IPS-18a (cell line): ENCODE measurements at regions not wholly inside any gene's neighbourhood (a gene's known extent, or its start where the extent isn't known, plus 50 kb on each side); places are given as distances from the start of the nearest gene placed in this dataset.
"Not testable (repeated sequence)": the region's sequence is repeated elsewhere in the genome, so short reads cannot be mapped to it uniquely, and the experiment has no call there.

Source experiments
- H3K27ac ChIP-seq: one replicate; pipeline ENCODE4 v1.5.1; 2013; ENCODE audit warnings: low read length
- H3K27me3 ChIP-seq: one replicate; pipeline ENCODE4 v1.6.1; 2013; ENCODE audit warnings: mild to moderate bottlenecking, low read length; ENCODE audit not compliant: control insufficient read depth, insufficient read depth
- H3K36me3 ChIP-seq: one replicate; pipeline ENCODE4 v1.6.1; 2013; ENCODE audit warnings: low read depth, low read length; ENCODE audit not compliant: control insufficient read depth
- H3K4me1 ChIP-seq: one replicate; pipeline ENCODE4 v1.6.1; 2013; ENCODE audit warnings: low read depth, low read length; ENCODE audit not compliant: control insufficient read depth
- H3K4me3 ChIP-seq: one replicate; pipeline ENCODE4 v1.5.1; 2013; ENCODE audit warnings: low read length
- H3K9ac ChIP-seq: one replicate; pipeline ENCODE4 v1.6.1; 2013; ENCODE audit warnings: mild to moderate bottlenecking, low read length, moderate library complexity
- H3K9me3 ChIP-seq: one replicate; pipeline ENCODE4 v1.6.1; 2013; ENCODE audit warnings: low read depth, low read length; ENCODE audit not compliant: control insufficient read depth

GRCh38 chr11:87719326-87720073, 455.7 kb downstream of the RAB38 start:
- Histone ChIP-seq H3K27me3 (no peaks in the 10 kb centered on the region), H3K27ac (no peak overlapping the region), H3K9me3 (no peaks in the 10 kb centered on the region), H3K4me1 (no peaks in the 10 kb centered on the region), H3K4me3 (no peak overlapping the region), H3K36me3 (no peaks in the 10 kb centered on the region), H3K9ac (no peak overlapping the region)

GRCh38 chr11:87712802-87713202, 462.4 kb downstream of the RAB38 start:
- Histone ChIP-seq H3K27me3 (no peaks in the 10 kb centered on the region), H3K4me1 (peaks cover 9% of the 10 kb centered on the region), H3K4me3 (no peak overlapping the region), H3K27ac (no peak overlapping the region), H3K9ac (no peak overlapping the region), H3K9me3 (no peaks in the 10 kb centered on the region), H3K36me3 (no peaks in the 10 kb centered on the region)

- Histone ChIP-seq H3K36me3 (no peaks in the 10 kb centered on the region), H3K9me3 (no peaks in the 10 kb centered on the region), H3K27ac (no peak overlapping the region), H3K27me3 (no peaks in the 10 kb centered on the region), H3K9ac (no peak overlapping the region), H3K4me3 (no peak overlapping the region), H3K4me1 (peaks cover 9% of the 10 kb centered on the region)
These were observed 462.9 kb downstream of the RAB38 start for GRCh38 chr11:87712391-87712790.

GRCh38 chr11:87703589-87703988, 471.7 kb downstream of the RAB38 start:
- not testable (repeated sequence) for H3K27me3 ChIP-seq, H3K4me1 ChIP-seq, H3K4me3 ChIP-seq, H3K27ac ChIP-seq, H3K9me3 ChIP-seq, H3K36me3 ChIP-seq, H3K9ac ChIP-seq

- no peak overlapping the region for H3K27ac ChIP-seq
- H3K9me3 ChIP-seq, result no peaks in the 10 kb centered on the region
- H3K4me1 ChIP-seq, result no peaks in the 10 kb centered on the region
- no peak overlapping the region for H3K4me3 ChIP-seq
- H3K36me3 ChIP-seq, result no peaks in the 10 kb centered on the region
- H3K27me3 ChIP-seq, result no peaks in the 10 kb centered on the region
- H3K9ac ChIP-seq, result no peak overlapping the region
These were observed 499.2 kb downstream of the RAB38 start for GRCh38 chr11:87675993-87676392.

- Histone ChIP-seq H3K36me3 (no peaks in the 10 kb centered on the region), H3K27me3 (no peaks in the 10 kb centered on the region), H3K27ac (no peak overlapping the region), H3K4me1 (no peaks in the 10 kb centered on the region), H3K4me3 (no peak overlapping the region), H3K9ac (no peak overlapping the region), H3K9me3 (no peaks in the 10 kb centered on the region)
These were observed 508.5 kb downstream of the RAB38 start for GRCh38 chr11:87666730-87667129.

GRCh38 chr11:87662287-87662686, 513.0 kb downstream of the RAB38 start:
- Histone ChIP-seq H3K27ac (no peak overlapping the region), H3K36me3 (no peaks in the 10 kb centered on the region), H3K4me3 (no peak overlapping the region), H3K9ac (no peak overlapping the region), H3K9me3 (no peaks in the 10 kb centered on the region), H3K4me1 (no peaks in the 10 kb centered on the region), H3K27me3 (no peaks in the 10 kb centered on the region)

- no peak overlapping the region for H3K9ac ChIP-seq
- no peaks in the 10 kb centered on the region for H3K27me3 ChIP-seq
- no peaks in the 10 kb centered on the region for H3K36me3 ChIP-seq
- no peaks in the 10 kb centered on the region for H3K4me1 ChIP-seq
- no peak overlapping the region for H3K27ac ChIP-seq
- H3K9me3 ChIP-seq, result no peaks in the 10 kb centered on the region
- no peak overlapping the region for H3K4me3 ChIP-seq
These were observed 514.1 kb downstream of the RAB38 start for GRCh38 chr11:87660926-87661660.

GRCh38 chr11:87659807-87660206, 515.4 kb downstream of the RAB38 start:
- Histone ChIP-seq H3K36me3 (no peaks in the 10 kb centered on the region), H3K9me3 (no peaks in the 10 kb centered on the region), H3K4me3 (no peak overlapping the region), H3K27me3 (no peaks in the 10 kb centered on the region), H3K9ac (no peak overlapping the region), H3K4me1 (no peaks in the 10 kb centered on the region), H3K27ac (no peak overlapping the region)

GRCh38 chr11:87645626-87646025, 529.6 kb downstream of the RAB38 start:
- Histone ChIP-seq H3K36me3 (no peaks in the 10 kb centered on the region), H3K9ac (no peak overlapping the region)

GRCh38 chr11:87639753-87640364, 535.4 kb downstream of the RAB38 start:
- H3K9me3 ChIP-seq, result no peaks in the 10 kb centered on the region
- no peaks in the 10 kb centered on the region for H3K36me3 ChIP-seq
- H3K4me3 ChIP-seq, result no peak overlapping the region
- H3K27ac ChIP-seq, result no peak overlapping the region
- H3K9ac ChIP-seq, result no peak overlapping the region
- no peaks in the 10 kb centered on the region for H3K27me3 ChIP-seq
- H3K4me1 ChIP-seq, result no peaks in the 10 kb centered on the region

More at GRCh38 chr11:87645626-87646025, 529.6 kb downstream of the RAB38 start:
- Histone ChIP-seq H3K9me3 (no peaks in the 10 kb centered on the region), H3K27me3 (no peaks in the 10 kb centered on the region), H3K27ac (no peak overlapping the region), H3K4me1 (no peaks in the 10 kb centered on the region), H3K4me3 (no peak overlapping the region)
